Spleen (tissue), 11 donors: ENCODE measurements at regions not wholly inside any gene's neighbourhood (a gene's known extent, or its start where the extent isn't known, plus 50 kb on each side); places are given as distances from the start of the nearest gene placed in this dataset.

ENCODE experiments used
- DNase-seq: peaks from one replicate; pipeline ENCODE4 v3.0.0-alpha.2; 2020
- H3K27ac ChIP-seq, 8 donors: fragments of 200-600 bp; sonication (generic) in 7 of 8; 1 replicate in 4 of 8; 2 replicates in 4 of 8; pipeline versions ENCODE4 v1.5.0 to v1.8.0; 2016 to 2021; ENCODE audit warnings: inconsistent platforms in 4 of 8, mild to moderate bottlenecking in 4 of 8, moderate library complexity in 1 of 8
- H3K27me3 ChIP-seq, 7 donors: fragments of 200-600 bp; sonication (generic) in 6 of 7; replicated peaks in 1 of 7; 1 replicate in 4 of 7; 2 replicates in 3 of 7; pipeline versions ENCODE4 v1.5.0 to v1.8.0; 2016 to 2021; ENCODE audit warnings: inconsistent platforms in 3 of 7, mild to moderate bottlenecking in 1 of 7
- H3K36me3 ChIP-seq, 6 donors: fragments of 200-600 bp; sonication (generic) in 5 of 6; 1 replicate in 4 of 6; 2 replicates in 2 of 6; pipeline versions ENCODE4 v1.5.0 to v1.8.0; 2016 to 2021; ENCODE audit warnings: inconsistent platforms in 2 of 6
- H3K4me1 ChIP-seq, 6 donors: fragments of 200-600 bp; sonication (generic) in 5 of 6; 1 replicate in 3 of 6; 2 replicates in 3 of 6; pipeline versions ENCODE4 v1.5.0 to v1.8.0; 2016 to 2021; ENCODE audit warnings: inconsistent platforms in 3 of 6
- H3K4me3 ChIP-seq, 8 donors: fragments of 200-600 bp; sonication (generic) in 7 of 8; 1 replicate in 4 of 8; 2 replicates in 4 of 8; pipeline versions ENCODE4 v1.5.0 to v1.8.0; 2016 to 2021; ENCODE audit warnings: inconsistent platforms in 4 of 8, mild to moderate bottlenecking in 4 of 8, moderate library complexity in 2 of 8
- H3K9me3 ChIP-seq, 8 donors: fragments of 200-600 bp; sonication (generic) in 7 of 8; 1 replicate in 4 of 8; 2 replicates in 4 of 8; pipeline versions ENCODE4 v1.5.0 to v1.8.0; 2016 to 2021; ENCODE audit warnings: inconsistent platforms in 4 of 8
- CTCF ChIP-seq, 11 experiments: fragments of 200-600 bp in 7 of 11; fragments of 450-650 bp in 4 of 11; sonication (generic) in 4 of 11; IDR thresholded peaks in 8 of 11; conservative IDR thresholded peaks in 3 of 11; 1 replicate in 7 of 11; 2 replicates in 4 of 11; pipeline versions ENCODE4 v1.4.0 to v1.8.0; 2016 to 2021; ENCODE audit warnings: antibody characterized with exemption in 11 of 11, inconsistent platforms in 4 of 11, mild to moderate bottlenecking in 1 of 11
- POLR2A ChIP-seq, 3 donors: fragments of 450-650 bp; IDR thresholded peaks; one replicate each; pipeline ENCODE4 v1.5.1; 2017; ENCODE audit warnings: antibody characterized with exemption in 3 of 3, mild to moderate bottlenecking in 1 of 3
- POLR2AphosphoS5 ChIP-seq, 3 donors: sonication (generic); formaldehyde crosslinking; IDR thresholded peaks; one replicate each; pipeline ENCODE4 v1.5.1; 2017; ENCODE audit warnings: antibody characterized with exemption in 3 of 3
- WGBS, 5 donors: extraction: QIAGEN DNeasy Blood & Tissue Kit in 3 of 5; methylation state at CpG; one replicate each; pipeline versions ENCODE4 v1.1.5 to v1.1.7; 2013 to 2018; 5-methylcytosine and 5-hydroxymethylcytosine counted together
- intact Hi-C: fragments of 100-400 bp; cut with DNase I; formaldehyde crosslinking; loops from one replicate; pipeline ENCODE4 v1.15.0; 2023; ENCODE audit warnings: low total_unique reads
- donor health status: healthy with polysubstance abuse.
- donor health status: DM: no; HTN: no; CAD: no; lungs with moderate emphysema.
- donor health status: DM: no; HTN: no; CAD: no.
- donor health status: Bipolar disorder and iron deficiency.
- donor health status: healthy.
- donor health status: DM: no; HTN: no; CAD: no.
- donor health status: DM: yes; HTN: yes; CAD: no.

GRCh38 chr7:50152486-50152885 lies 59.4 kb upstream of the ZPBP start:
- H3K4me1 ChIP-seq = peaks cover 0 to 56% (median 29%) of the 10 kb centered on the region in 6 donors
- no peak for TF ChIP-seq CTCF (IDR thresholded peaks at IDR 0.05 in 8 of 11, conservative IDR thresholded peaks at IDR 0.05 in 3 of 11)
- no peak for TF ChIP-seq POLR2AphosphoS5 (IDR thresholded peaks at IDR 0.05)
- no peak for TF ChIP-seq POLR2A (IDR thresholded peaks at IDR 0.05)
- H3K27me3 ChIP-seq = no peaks in the 10 kb centered on the region
- H3K4me3 ChIP-seq = no peak overlapping the region
- intact Hi-C loops = no loop called here
- no peak for DNase-seq
- H3K27ac ChIP-seq = no peak overlapping the region
- no peaks in the 10 kb centered on the region for H3K36me3 ChIP-seq
- 85 to 90% (median 87%) methylated on average over 8 of the region's 8 CpGs for WGBS, 5 donors
- H3K9me3 ChIP-seq = no peaks in the 10 kb centered on the region

- 58 to 65% (median 60%) methylated on average over 3 of the region's 3 CpGs for WGBS, 5 donors
- Histone ChIP-seq H3K27me3 (no peaks in the 10 kb centered on the region), H3K4me3 (no peak overlapping the region), H3K4me1 (peaks cover 0 to 58% (median 27%) of the 10 kb centered on the region in 6 donors), H3K36me3 (no peaks in the 10 kb centered on the region), H3K9me3 (no peaks in the 10 kb centered on the region), H3K27ac (no peak overlapping the region)
- no peak for TF ChIP-seq CTCF (IDR thresholded peaks at IDR 0.05 in 8 of 11, conservative IDR thresholded peaks at IDR 0.05 in 3 of 11)
- no peak for TF ChIP-seq POLR2AphosphoS5 (IDR thresholded peaks at IDR 0.05)
- TF ChIP-seq POLR2A (IDR thresholded peaks at IDR 0.05) = no peak
- DNase-seq = no peak
- intact Hi-C loops = no loop called here
Measured at GRCh38 chr7:50151661-50152060, 58.6 kb upstream of the ZPBP start.

GRCh38 chr7:50151001-50151400 lies 58.0 kb upstream of the ZPBP start:
- no peak for DNase-seq

GRCh38 chr7:50149369-50149768 lies 56.3 kb upstream of the ZPBP start:
- DNase-seq = no peak
- Histone ChIP-seq H3K4me1 (peaks cover 0 to 59% (median 25%) of the 10 kb centered on the region in 6 donors), H3K27me3 (no peaks in the 10 kb centered on the region), H3K9me3 (no peaks in the 10 kb centered on the region), H3K36me3 (no peaks in the 10 kb centered on the region), H3K27ac (peak overlapping the region in 4 of 8 donors; percentile 31 to 65 (median 48)), H3K4me3 (no peak overlapping the region)
- intact Hi-C loops = no loop called here
- TF ChIP-seq CTCF (IDR thresholded peaks at IDR 0.05 in 8 of 11, conservative IDR thresholded peaks at IDR 0.05 in 3 of 11) (no peak), POLR2AphosphoS5 (IDR thresholded peaks at IDR 0.05) (no peak), POLR2A (IDR thresholded peaks at IDR 0.05) (no peak)
- WGBS, 5 donors = 25 to 54% (median 40%) methylated on average over 2 of the region's 2 CpGs

More at GRCh38 chr7:50151001-50151400, 58.0 kb upstream of the ZPBP start:
- no peak overlapping the region for H3K27ac ChIP-seq
- H3K4me1 ChIP-seq = peaks cover 0 to 58% (median 26%) of the 10 kb centered on the region in 6 donors
- H3K4me3 ChIP-seq = no peak overlapping the region
- H3K9me3 ChIP-seq = no peaks in the 10 kb centered on the region
- no peaks in the 10 kb centered on the region for H3K36me3 ChIP-seq
- intact Hi-C loops = no loop called here
- no peaks in the 10 kb centered on the region for H3K27me3 ChIP-seq
- no peak for TF ChIP-seq CTCF (IDR thresholded peaks at IDR 0.05 in 8 of 11, conservative IDR thresholded peaks at IDR 0.05 in 3 of 11)
- no peak for TF ChIP-seq POLR2AphosphoS5 (IDR thresholded peaks at IDR 0.05)
- TF ChIP-seq POLR2A (IDR thresholded peaks at IDR 0.05) = no peak
- 33 to 62% (median 42%) methylated on average over 2 of the region's 2 CpGs for WGBS, 5 donors
